ENCODE measurements at regions not wholly inside any gene's neighbourhood (a gene's known extent, or its start where the extent isn't known, plus 50 kb on each side); places are given as distances from the start of the nearest gene placed in this dataset.
"Not testable (repeated sequence)": the region's sequence is repeated elsewhere in the genome, so short reads cannot be mapped to it uniquely, and the experiment has no call there.

- Mint-ChIP-seq H3K4me1 (ENCODE audit: low read depth) (no peaks in the 10 kb centered on the region), H3K27me3 (ENCODE audit: low read depth) (no peaks in the 10 kb centered on the region), H3K27ac (no peak overlapping the region), H3K9me3 (peaks cover 18% of the 10 kb centered on the region), H3K4me3 (no peak overlapping the region), H3K36me3 (ENCODE audit: low read depth) (no peaks in the 10 kb centered on the region)
- no peak for DNase-seq (ENCODE audit: low spot score)
These were observed 971.3 kb downstream of the CNTNAP5 start for GRCh38 chr2:124996406-124996805.

- Mint-ChIP-seq H3K9me3 (peaks cover 26% of the 10 kb centered on the region), H3K27me3 (ENCODE audit: low read depth) (no peaks in the 10 kb centered on the region), H3K36me3 (ENCODE audit: low read depth) (no peaks in the 10 kb centered on the region), H3K4me1 (ENCODE audit: low read depth) (no peaks in the 10 kb centered on the region), H3K4me3 (no peak overlapping the region), H3K27ac (no peak overlapping the region)
- no peak for DNase-seq (ENCODE audit: low spot score)
These were observed 974.8 kb downstream of the CNTNAP5 start for GRCh38 chr2:124999906-125000305.

GRCh38 chr2:125004106-125004800, 979.2 kb downstream of the CNTNAP5 start:
- Mint-ChIP-seq H3K27ac (no peak overlapping the region), H3K9me3 (peaks cover 24% of the 10 kb centered on the region), H3K27me3 (ENCODE audit: low read depth) (no peaks in the 10 kb centered on the region), H3K4me3 (no peak overlapping the region), H3K4me1 (ENCODE audit: low read depth) (no peaks in the 10 kb centered on the region), H3K36me3 (ENCODE audit: low read depth) (no peaks in the 10 kb centered on the region)
- DNase-seq (ENCODE audit: low spot score), result no peak

- Mint-ChIP-seq H3K4me1 (ENCODE audit: low read depth) (no peaks in the 10 kb centered on the region), H3K27me3 (ENCODE audit: low read depth) (no peaks in the 10 kb centered on the region), H3K4me3 (no peak overlapping the region), H3K9me3 (peaks cover 37% of the 10 kb centered on the region), H3K36me3 (ENCODE audit: low read depth) (no peaks in the 10 kb centered on the region), H3K27ac (no peak overlapping the region)
- no peak for DNase-seq (ENCODE audit: low spot score)
These were observed 981.6 kb downstream of the CNTNAP5 start for GRCh38 chr2:125006676-125007075.

GRCh38 chr2:125028721-125029120, 1003.6 kb downstream of the CNTNAP5 start:
- DNase-seq (ENCODE audit: low spot score); H3K4me1 Mint-ChIP-seq (ENCODE audit: low read depth); H3K36me3 Mint-ChIP-seq (ENCODE audit: low read depth); H3K4me3 Mint-ChIP-seq; H3K27ac Mint-ChIP-seq; H3K27me3 Mint-ChIP-seq (ENCODE audit: low read depth): not testable (repeated sequence)
- peaks cover 56% of the 10 kb centered on the region for H3K9me3 Mint-ChIP-seq

- DNase-seq (ENCODE audit: low spot score), result no peak
- no peak overlapping the region for H3K27ac Mint-ChIP-seq
- peaks cover 48% of the 10 kb centered on the region for H3K9me3 Mint-ChIP-seq
- no peaks in the 10 kb centered on the region for H3K36me3 Mint-ChIP-seq (ENCODE audit: low read depth)
- no peaks in the 10 kb centered on the region for H3K27me3 Mint-ChIP-seq (ENCODE audit: low read depth)
- H3K4me1 Mint-ChIP-seq (ENCODE audit: low read depth), result no peaks in the 10 kb centered on the region
- no peak overlapping the region for H3K4me3 Mint-ChIP-seq
These were observed 1008.8 kb downstream of the CNTNAP5 start for GRCh38 chr2:125033871-125034270.

DNA sequence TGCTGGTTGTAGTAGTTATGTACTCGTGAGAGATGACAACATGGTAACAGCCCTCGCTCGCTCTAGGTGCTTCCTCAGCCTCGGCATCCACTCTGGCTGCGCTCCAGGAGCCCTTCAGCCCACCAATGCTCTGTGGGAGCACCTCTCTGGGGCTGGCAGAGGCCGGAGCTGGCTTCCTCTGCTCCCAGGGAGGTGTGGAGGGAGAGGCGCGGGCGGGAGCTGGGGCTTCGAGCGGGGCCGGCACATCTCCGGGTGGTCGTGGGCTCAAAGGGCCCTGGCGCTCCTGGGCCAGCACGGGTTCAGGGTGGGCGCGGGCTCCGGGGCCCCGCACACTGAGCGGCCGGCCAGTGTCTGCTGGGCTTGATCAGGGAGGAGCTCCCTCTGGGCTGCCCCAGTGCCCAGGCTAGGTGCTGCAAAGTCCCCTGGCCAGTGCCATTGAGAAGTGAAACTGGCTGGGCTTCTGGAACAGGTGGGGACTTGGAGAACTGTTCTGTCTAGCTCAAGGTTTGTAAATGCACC, 1012.1 kb downstream of the CNTNAP5 start:
- Mint-ChIP-seq H3K9me3 (peaks cover 54% of the 10 kb centered on the region), H3K36me3 (ENCODE audit: low read depth) (no peaks in the 10 kb centered on the region), H3K27ac (no peak overlapping the region), H3K4me3 (no peak overlapping the region), H3K27me3 (ENCODE audit: low read depth) (no peaks in the 10 kb centered on the region), H3K4me1 (ENCODE audit: low read depth) (no peaks in the 10 kb centered on the region)
- no peak for DNase-seq (ENCODE audit: low spot score)

- H3K27me3 Mint-ChIP-seq (ENCODE audit: low read depth), result no peaks in the 10 kb centered on the region
- no peak for DNase-seq (ENCODE audit: low spot score)
These were observed 1016.8 kb downstream of the CNTNAP5 start for GRCh38 chr2:125041846-125042245.

GRCh38 chr2:125042727-125043126, 1017.6 kb downstream of the CNTNAP5 start:
- Mint-ChIP-seq H3K27ac (no peak overlapping the region), H3K27me3 (ENCODE audit: low read depth) (no peaks in the 10 kb centered on the region), H3K4me1 (ENCODE audit: low read depth) (no peaks in the 10 kb centered on the region), H3K9me3 (peaks cover 21% of the 10 kb centered on the region), H3K4me3 (no peak overlapping the region), H3K36me3 (ENCODE audit: low read depth) (no peaks in the 10 kb centered on the region)
- no peak for DNase-seq (ENCODE audit: low spot score)

More at GRCh38 chr2:125041846-125042245, 1016.8 kb downstream of the CNTNAP5 start:
- Mint-ChIP-seq H3K4me3 (no peak overlapping the region), H3K36me3 (ENCODE audit: low read depth) (no peaks in the 10 kb centered on the region), H3K27ac (no peak overlapping the region), H3K4me1 (ENCODE audit: low read depth) (no peaks in the 10 kb centered on the region), H3K9me3 (peaks cover 22% of the 10 kb centered on the region)

GRCh38 chr2:125070726-125071505, 1045.8 kb downstream of the CNTNAP5 start:
- no peaks in the 10 kb centered on the region for H3K4me1 Mint-ChIP-seq (ENCODE audit: low read depth)
- no peak for DNase-seq (ENCODE audit: low spot score)
- H3K27me3 Mint-ChIP-seq (ENCODE audit: low read depth), result no peaks in the 10 kb centered on the region
- peaks cover 6% of the 10 kb centered on the region for H3K9me3 Mint-ChIP-seq
- H3K4me3 Mint-ChIP-seq, result no peak overlapping the region
- H3K36me3 Mint-ChIP-seq (ENCODE audit: low read depth), result no peaks in the 10 kb centered on the region
- no peak overlapping the region for H3K27ac Mint-ChIP-seq

DNA sequence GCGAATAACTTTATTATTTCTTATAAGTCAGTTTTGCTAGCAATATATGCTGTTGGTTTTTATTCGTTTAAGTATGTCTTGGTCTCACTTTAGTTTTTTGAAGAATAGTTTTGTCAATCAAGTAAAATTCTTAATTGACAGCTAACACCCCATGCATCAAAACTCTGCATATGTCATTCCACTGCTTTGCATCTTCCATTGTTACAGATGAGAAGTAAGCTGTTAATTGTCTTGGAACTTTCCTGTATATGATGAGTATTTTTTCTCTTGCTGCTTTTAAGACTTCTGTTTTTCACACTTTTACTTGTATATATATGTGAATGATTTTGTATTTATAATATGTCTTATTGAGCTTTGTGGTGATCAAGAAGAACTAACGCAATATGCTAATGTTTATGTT, 1048.4 kb downstream of the CNTNAP5 start:
- Mint-ChIP-seq H3K27ac (no peak overlapping the region), H3K36me3 (ENCODE audit: low read depth) (no peaks in the 10 kb centered on the region), H3K4me1 (ENCODE audit: low read depth) (no peaks in the 10 kb centered on the region), H3K27me3 (ENCODE audit: low read depth) (no peaks in the 10 kb centered on the region), H3K9me3 (peaks cover 11% of the 10 kb centered on the region), H3K4me3 (no peak overlapping the region)
- DNase-seq (ENCODE audit: low spot score), result no peak

GRCh38 chr2:125085904-125086303, 1060.8 kb downstream of the CNTNAP5 start:
- H3K9me3 Mint-ChIP-seq, result peaks cover 38% of the 10 kb centered on the region
- no peak overlapping the region for H3K4me3 Mint-ChIP-seq
- H3K27me3 Mint-ChIP-seq (ENCODE audit: low read depth), result no peaks in the 10 kb centered on the region
- no peak overlapping the region for H3K27ac Mint-ChIP-seq
- no peaks in the 10 kb centered on the region for H3K4me1 Mint-ChIP-seq (ENCODE audit: low read depth)
- H3K36me3 Mint-ChIP-seq (ENCODE audit: low read depth), result no peaks in the 10 kb centered on the region
- no peak for DNase-seq (ENCODE audit: low spot score)

- H3K9me3 Mint-ChIP-seq, result peaks cover 45% of the 10 kb centered on the region
- no peaks in the 10 kb centered on the region for H3K4me1 Mint-ChIP-seq (ENCODE audit: low read depth)
These were observed 1061.5 kb downstream of the CNTNAP5 start for GRCh38 chr2:125086313-125087184.

More at GRCh38 chr2:125086313-125087184, 1061.5 kb downstream of the CNTNAP5 start:
- DNase-seq (ENCODE audit: low spot score), result no peak
- Mint-ChIP-seq H3K27ac (no peak overlapping the region), H3K4me3 (no peak overlapping the region), H3K36me3 (ENCODE audit: low read depth) (no peaks in the 10 kb centered on the region), H3K27me3 (ENCODE audit: low read depth) (no peaks in the 10 kb centered on the region)

Data from T-helper 2 cell treated with Interferon-gamma antibody and Interleukin-4, amounts not matched to agents 5 μg/mL and 100 μg/mL, for 36 hours (primary cell).